GM19324 (cell line): ENCODE measurements at regions not wholly inside any gene's neighbourhood (a gene's known extent, or its start where the extent isn't known, plus 50 kb on each side); places are given as distances from the start of the nearest gene placed in this dataset.
A peak's percentile ranks its signal among the peaks of the same experiment; 100 is the strongest.
"Not testable (repeated sequence)": the region's sequence is repeated elsewhere in the genome, so short reads cannot be mapped to it uniquely, and the experiment has no call there.

ENCODE experiments used
- ATAC-seq: cut with Tn5 transposase; IDR thresholded peaks from one replicate; pipeline ENCODE4 v1.9.1; 2021; ENCODE audit warnings: mild to moderate bottlenecking, moderate library complexity; ENCODE audit not compliant: unreplicated experiment, low FRiP score

- no peak for ATAC-seq
These were observed 122.9 kb upstream of the DAB2 start for GRCh38 chr5:39547553-39548154.

DNA sequence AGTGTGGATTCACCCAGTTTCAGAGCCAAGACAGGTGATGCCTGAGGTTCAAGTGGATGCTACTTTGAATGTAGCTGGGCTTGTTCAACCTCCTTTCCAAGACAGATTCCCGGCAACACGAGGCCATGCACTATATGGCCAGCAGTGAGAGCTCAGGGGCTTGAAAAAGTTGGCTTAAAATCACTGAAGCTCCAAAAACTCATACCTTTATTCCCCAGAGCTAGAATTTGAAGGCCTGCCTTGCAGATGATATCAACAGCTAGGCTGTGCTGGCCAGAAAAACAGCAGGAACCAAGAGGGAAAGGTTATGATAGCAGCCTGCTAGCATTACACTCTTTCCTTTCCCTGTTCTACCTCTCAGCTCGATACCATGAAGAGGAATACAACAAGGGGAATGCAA, 120.2 kb upstream of the DAB2 start:
- no peak for ATAC-seq

DNA sequence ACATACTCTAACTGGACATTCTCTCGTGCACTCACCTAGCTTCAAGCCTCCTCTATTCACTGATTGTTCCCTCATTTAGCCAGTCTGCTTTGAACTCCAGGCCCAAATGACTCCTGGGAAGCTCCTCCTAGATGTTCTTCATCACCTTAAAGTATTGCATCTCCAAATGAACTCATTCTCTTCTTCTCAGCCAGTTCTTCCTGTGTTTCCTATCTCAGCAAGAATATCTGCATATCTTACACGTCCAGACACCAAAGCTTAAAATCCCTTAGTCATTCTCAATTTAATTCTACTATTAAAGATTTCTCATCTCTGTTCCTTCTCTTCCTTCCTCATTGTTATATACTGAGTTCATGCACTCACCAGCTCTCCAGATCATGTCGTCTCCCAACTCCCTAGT, 118.6 kb upstream of the DAB2 start:
- no peak for ATAC-seq

- ATAC-seq: no peak
These were observed 117.9 kb upstream of the DAB2 start for GRCh38 chr5:39542511-39543285.

GRCh38 chr5:39541920-39542319, 117.1 kb upstream of the DAB2 start:
- ATAC-seq: no peak

- no peak for ATAC-seq
These were observed 114.7 kb upstream of the DAB2 start for GRCh38 chr5:39539470-39539869.

- ATAC-seq: no peak
These were observed 109.9 kb upstream of the DAB2 start for GRCh38 chr5:39534690-39535089.

GRCh38 chr5:39533749-39534148, 109.0 kb upstream of the DAB2 start:
- peak; percentile 79 for ATAC-seq

DNA sequence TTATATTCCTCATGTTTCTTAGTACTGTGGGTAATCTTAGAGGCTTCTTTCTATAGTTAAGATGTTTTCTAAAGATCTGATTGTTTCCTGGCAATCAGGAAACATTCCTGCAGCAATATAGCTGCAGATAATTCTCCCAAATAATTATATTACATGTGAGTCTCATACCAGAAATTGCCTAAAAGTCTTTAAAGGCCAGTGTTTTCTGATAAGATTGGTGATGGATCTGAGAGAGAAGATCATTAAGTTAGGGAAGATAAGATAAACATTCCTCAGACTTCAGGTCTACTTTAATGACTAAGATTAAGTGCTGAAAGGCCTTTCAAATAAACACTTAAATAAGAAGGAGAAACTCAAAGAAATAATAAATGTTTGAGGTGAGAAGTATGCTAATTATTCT, 107.7 kb upstream of the DAB2 start:
- ATAC-seq: no peak

- no peak for ATAC-seq
These were observed 106.5 kb upstream of the DAB2 start for GRCh38 chr5:39531306-39531705.

DNA sequence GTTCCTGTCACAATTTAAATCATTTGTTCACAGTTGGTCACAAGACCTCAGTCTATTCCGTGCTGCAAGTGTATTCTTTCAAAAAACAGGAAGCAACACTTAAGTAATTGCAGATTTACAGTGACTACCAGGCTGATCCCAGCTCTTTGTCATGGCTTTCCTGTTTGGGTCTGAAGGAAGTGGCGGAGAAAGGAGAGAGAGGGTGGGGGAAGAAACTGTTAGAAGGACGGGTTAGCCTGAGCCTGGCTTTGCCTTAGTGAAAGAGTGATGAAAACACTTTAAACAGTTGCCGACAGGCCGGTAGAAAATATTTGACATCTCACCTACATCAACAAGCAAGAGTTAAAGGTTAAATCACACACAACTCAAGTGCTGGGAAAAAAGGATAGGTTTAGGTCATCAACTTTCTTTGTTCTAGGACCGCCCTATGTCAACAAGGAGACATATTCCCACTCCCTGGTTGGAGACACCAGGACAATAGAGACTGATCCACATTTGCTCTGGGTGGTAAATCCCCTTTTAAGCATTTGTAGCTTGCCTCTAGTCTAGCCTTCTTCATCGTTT, 102.2 kb upstream of the DAB2 start:
- no peak for ATAC-seq

GRCh38 chr5:39525781-39526180, 101.0 kb upstream of the DAB2 start:
- ATAC-seq: not testable (repeated sequence)

DNA sequence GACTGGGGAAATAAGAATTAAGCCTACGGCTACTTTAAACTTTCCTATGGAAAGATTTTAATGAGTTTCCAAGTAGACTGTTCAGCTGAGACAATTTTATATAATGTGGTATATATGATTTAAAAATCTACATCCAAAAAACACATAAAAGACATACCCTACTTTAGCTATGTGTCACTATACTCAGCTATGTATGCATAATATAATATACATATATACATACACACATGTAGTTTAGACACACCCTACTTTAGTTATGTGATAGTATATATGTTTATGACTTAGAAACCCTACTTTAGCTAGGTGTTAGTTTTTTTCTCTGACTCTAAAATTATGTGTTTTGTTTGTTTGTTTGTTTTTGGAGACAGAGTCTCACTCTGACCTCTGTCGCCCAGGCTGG, 100.5 kb upstream of the DAB2 start:
- no peak for ATAC-seq

- no peak for ATAC-seq
These were observed 99.0 kb upstream of the DAB2 start for GRCh38 chr5:39523821-39524220.

GRCh38 chr5:39521940-39522590, 97.3 kb upstream of the DAB2 start:
- no peak for ATAC-seq

- no peak for ATAC-seq
These were observed 96.5 kb upstream of the DAB2 start for GRCh38 chr5:39521098-39521860.

DNA sequence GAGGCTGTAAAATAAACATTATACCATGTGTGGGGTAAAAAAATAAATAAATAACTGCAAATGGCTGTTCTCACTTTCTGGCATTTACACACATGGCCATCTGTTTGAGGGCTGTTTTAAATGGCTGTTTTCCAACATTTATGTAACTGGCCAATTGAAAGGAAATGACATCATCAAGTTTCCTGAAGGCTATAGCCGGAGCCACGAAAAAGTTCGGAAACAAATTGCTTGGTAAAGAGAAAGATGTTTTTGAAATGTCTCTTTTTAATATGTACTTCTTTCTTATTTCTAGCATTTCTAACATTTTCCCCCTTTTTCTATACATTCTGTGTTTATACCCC, 95.4 kb upstream of the DAB2 start:
- ATAC-seq: no peak

DNA sequence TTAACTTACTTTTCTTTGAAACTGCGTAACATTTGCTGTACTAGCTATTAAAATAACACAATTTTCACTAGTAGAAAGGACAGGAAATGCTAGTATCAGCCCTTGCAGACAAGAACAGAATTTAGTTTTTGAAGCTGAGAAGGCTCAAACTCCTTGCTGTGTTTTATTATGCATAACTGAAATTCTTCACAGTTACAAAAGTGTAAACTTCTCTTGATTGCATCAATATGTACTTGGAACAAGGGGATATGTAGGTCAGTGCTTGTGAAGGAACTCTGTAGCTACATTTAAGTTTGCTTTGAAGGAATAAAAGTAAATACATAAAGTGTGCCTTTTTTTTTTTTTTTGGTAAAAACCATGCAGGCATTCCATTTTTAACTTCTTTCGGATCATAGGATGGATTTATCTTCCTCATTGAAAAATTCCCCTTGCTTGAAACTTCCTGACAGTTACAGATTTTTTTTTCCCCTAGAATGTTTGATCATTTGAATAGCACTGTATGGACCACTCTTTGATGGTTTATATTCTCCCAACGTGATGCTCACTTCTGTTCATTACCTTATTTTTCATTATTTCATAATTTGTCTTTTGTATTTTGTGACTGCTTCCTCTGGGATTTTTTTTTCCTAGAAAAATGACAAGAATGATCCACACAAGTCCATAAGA, 94.9 kb upstream of the DAB2 start:
- no peak for ATAC-seq

GRCh38 chr5:39519079-39519478, 94.3 kb upstream of the DAB2 start:
- ATAC-seq: no peak

GRCh38 chr5:39518516-39518915, 93.7 kb upstream of the DAB2 start:
- no peak for ATAC-seq
